Loucy (cell line): ENCODE measurements at regions not wholly inside any gene's neighbourhood (a gene's known extent, or its start where the extent isn't known, plus 50 kb on each side); places are given as distances from the start of the nearest gene placed in this dataset.

Source experiments
- H2AFZ ChIP-seq: fragments of 200-600 bp; sonication (generic); 2 replicates; pipeline ENCODE4 v1.6.0; 2016; ENCODE audit warnings: antibody characterized with exemption, mild to moderate bottlenecking, low read length, moderate library complexity
- H3F3A ChIP-seq: fragments of 200-600 bp; 2 replicates; pipeline ENCODE4 v1.6.0; 2016; ENCODE audit warnings: antibody characterized with exemption, low read depth, mild to moderate bottlenecking
- H3K27me3 ChIP-seq: fragments of 200-600 bp; sonication (generic); 2 replicates; pipeline ENCODE4 v1.6.1; 2014; ENCODE audit warnings: low read length, mild to moderate bottlenecking; ENCODE audit not compliant: insufficient read depth, poor library complexity, severe bottlenecking
- H3K36me3 ChIP-seq: fragments of 200-600 bp; sonication (generic); 2 replicates; pipeline ENCODE4 v1.6.1; 2016; ENCODE audit warnings: low read length; ENCODE audit not compliant: insufficient read depth
- H3K4me1 ChIP-seq: fragments of 200-600 bp; sonication (generic); 2 replicates; pipeline ENCODE4 v1.5.1; 2014; ENCODE audit warnings: low read length, mild to moderate bottlenecking; ENCODE audit not compliant: insufficient read depth, poor library complexity, severe bottlenecking
- H3K4me2 ChIP-seq: fragments of 200-600 bp; sonication (generic); 2 replicates; pipeline ENCODE4 v1.6.0; 2014; ENCODE audit warnings: antibody characterized with exemption, low read length, low read depth, mild to moderate bottlenecking; ENCODE audit not compliant: poor library complexity, severe bottlenecking
- H3K4me3 ChIP-seq: fragments of 200-600 bp; sonication (generic); 2 replicates; pipeline ENCODE4 v1.5.1; 2014; ENCODE audit warnings: low read length, mild to moderate bottlenecking, mixed read lengths; ENCODE audit not compliant: poor library complexity, severe bottlenecking
- H3K79me2 ChIP-seq: fragments of 200-600 bp; sonication (generic); 2 replicates; pipeline ENCODE4 v1.6.1; 2014; ENCODE audit warnings: low read length; ENCODE audit not compliant: insufficient read depth
- H3K9ac ChIP-seq: fragments of 200-600 bp; sonication (generic); 2 replicates; pipeline ENCODE4 v1.6.0; 2014; ENCODE audit warnings: mild to moderate bottlenecking, low read depth, low read length, moderate library complexity; ENCODE audit not compliant: poor library complexity, severe bottlenecking
- H3K9me2 ChIP-seq: fragments of 200-600 bp; sonication (generic); replicated peaks from 2 replicates; pipeline ENCODE4 v1.6.1; 2016; ENCODE audit warnings: low read depth, low read length, mixed read lengths
- H3K9me3 ChIP-seq: fragments of 200-600 bp; sonication (generic); 2 replicates; pipeline ENCODE4 v1.6.1; 2014; ENCODE audit warnings: mild to moderate bottlenecking, antibody characterized with exemption, low read length, low read depth; ENCODE audit not compliant: insufficient read depth
- H4K20me1 ChIP-seq: fragments of 200-600 bp; sonication (generic); 2 replicates; pipeline ENCODE4 v1.6.0; 2014; ENCODE audit warnings: antibody characterized with exemption, low read length, mild to moderate bottlenecking; ENCODE audit not compliant: insufficient read depth, poor library complexity, severe bottlenecking
- CTCF ChIP-seq: fragments of 200-600 bp; sonication (generic); conservative IDR thresholded peaks from 2 replicates; pipeline ENCODE4 v1.5.1; 2014; ENCODE audit warnings: mild to moderate bottlenecking, antibody characterized with exemption, low read length
- EZH2phosphoT487 ChIP-seq: fragments of 200-600 bp; IDR thresholded peaks from 2 replicates; pipeline ENCODE4 v1.6.1; 2018; ENCODE audit warnings: antibody characterized with exemption, mild to moderate bottlenecking, moderate library complexity, borderline replicate concordance

GRCh38 chr6:153574231-153574630, 443.1 kb upstream of the RGS17 start:
- TF ChIP-seq CTCF (no peak), EZH2phosphoT487 (no peak)
- Histone ChIP-seq H3K79me2 (no peaks in the 10 kb centered on the region), H4K20me1 (no peaks in the 10 kb centered on the region), H3K36me3 (no peaks in the 10 kb centered on the region), H3K9me2 (no peaks in the 10 kb centered on the region), H3K9me3 (no peaks in the 10 kb centered on the region), H3K4me1 (no peaks in the 10 kb centered on the region), H3K4me3 (no peak overlapping the region), H3K27me3 (no peaks in the 10 kb centered on the region), H3K9ac (no peak overlapping the region), H3F3A (no peaks in the 10 kb centered on the region), H2AFZ (no peak overlapping the region), H3K4me2 (no peak overlapping the region)

- no peak overlapping the region for H3K4me3 ChIP-seq
- H3K36me3 ChIP-seq = no peaks in the 10 kb centered on the region
- no peak overlapping the region for H3K4me2 ChIP-seq
- H2AFZ ChIP-seq = no peak overlapping the region
- no peaks in the 10 kb centered on the region for H3F3A ChIP-seq
- H3K4me1 ChIP-seq = no peaks in the 10 kb centered on the region
- H3K9me3 ChIP-seq = no peaks in the 10 kb centered on the region
- TF ChIP-seq EZH2phosphoT487 (no peak), CTCF (no peak)
- no peaks in the 10 kb centered on the region for H3K9me2 ChIP-seq
- H4K20me1 ChIP-seq = no peaks in the 10 kb centered on the region
- no peaks in the 10 kb centered on the region for H3K27me3 ChIP-seq
- H3K79me2 ChIP-seq = no peaks in the 10 kb centered on the region
- H3K9ac ChIP-seq = no peak overlapping the region
Observed at GRCh38 chr6:153572371-153572770, 441.3 kb upstream of the RGS17 start.

GRCh38 chr6:153568628-153569027, 437.5 kb upstream of the RGS17 start:
- H3K27me3 ChIP-seq = no peaks in the 10 kb centered on the region
- H3K9me3 ChIP-seq = no peaks in the 10 kb centered on the region
- H3K9ac ChIP-seq = no peak overlapping the region
- no peaks in the 10 kb centered on the region for H3F3A ChIP-seq
- H3K4me3 ChIP-seq = no peak overlapping the region
- no peak overlapping the region for H3K4me2 ChIP-seq
- no peak overlapping the region for H2AFZ ChIP-seq
- H3K9me2 ChIP-seq = no peaks in the 10 kb centered on the region
- H3K36me3 ChIP-seq = no peaks in the 10 kb centered on the region
- no peaks in the 10 kb centered on the region for H4K20me1 ChIP-seq
- H3K79me2 ChIP-seq = no peaks in the 10 kb centered on the region
- H3K4me1 ChIP-seq = no peaks in the 10 kb centered on the region
- no peak for TF ChIP-seq EZH2phosphoT487
- TF ChIP-seq CTCF = no peak
